Left renal cortex interstitium (tissue), 4 donors: ENCODE measurements at regions not wholly inside any gene's neighbourhood (a gene's known extent, or its start where the extent isn't known, plus 50 kb on each side); places are given as distances from the start of the nearest gene placed in this dataset.
"Not testable (repeated sequence)": the region's sequence is repeated elsewhere in the genome, so short reads cannot be mapped to it uniquely, and the experiment has no call there.

Experiments used
- DNase-seq, 4 donors: peaks; one replicate each; pipeline ENCODE4 v3.0.0-alpha.2; 2013; ENCODE audit warnings: low read depth in 4 of 4, low spot score in 2 of 4, missing footprints in 1 of 4

- no peak for DNase-seq
These were observed 152.4 kb upstream of the PRICKLE1 start for GRCh38 chr12:42741771-42742510.

- DNase-seq = no peak
These were observed 151.5 kb upstream of the PRICKLE1 start for GRCh38 chr12:42741091-42741490.

GRCh38 chr12:42737398-42737797, 147.9 kb upstream of the PRICKLE1 start:
- no peak for DNase-seq

GRCh38 chr12:42735861-42736361, 146.4 kb upstream of the PRICKLE1 start:
- no peak for DNase-seq

- DNase-seq = no peak
These were observed 144.4 kb upstream of the PRICKLE1 start for GRCh38 chr12:42733911-42734310.

- DNase-seq = no peak
These were observed 143.4 kb upstream of the PRICKLE1 start for GRCh38 chr12:42732908-42733411.

GRCh38 chr12:42730291-42730690, 140.7 kb upstream of the PRICKLE1 start:
- DNase-seq = no peak

- no peak for DNase-seq
These were observed 140.0 kb upstream of the PRICKLE1 start for GRCh38 chr12:42729535-42729900.

GRCh38 chr12:42728770-42729534, 139.4 kb upstream of the PRICKLE1 start:
- DNase-seq = no peak

- DNase-seq = no peak
These were observed 138.7 kb upstream of the PRICKLE1 start for GRCh38 chr12:42728287-42728686.

- no peak for DNase-seq
These were observed 136.3 kb upstream of the PRICKLE1 start for GRCh38 chr12:42725809-42726208.

GRCh38 chr12:42716491-42716891, 126.9 kb upstream of the PRICKLE1 start:
- no peak for DNase-seq

- not testable (repeated sequence) for DNase-seq
These were observed 124.0 kb upstream of the PRICKLE1 start for GRCh38 chr12:42713566-42713965.

- not testable (repeated sequence) for DNase-seq
These were observed 118.8 kb upstream of the PRICKLE1 start for GRCh38 chr12:42708374-42708773.

- DNase-seq = no peak
These were observed 118.0 kb upstream of the PRICKLE1 start for GRCh38 chr12:42707312-42708226.

- no peak for DNase-seq
These were observed 116.8 kb upstream of the PRICKLE1 start for GRCh38 chr12:42706321-42706720.

- DNase-seq = peak in 2 of 4 donors; percentile 18 to 29
These were observed 116.3 kb upstream of the PRICKLE1 start for GRCh38 chr12:42705863-42706262.

GRCh38 chr12:42704810-42705401, 115.4 kb upstream of the PRICKLE1 start:
- no peak for DNase-seq

- DNase-seq = no peak
These were observed 114.8 kb upstream of the PRICKLE1 start for GRCh38 chr12:42704340-42704739.

GRCh38 chr12:42701084-42701483, 111.5 kb upstream of the PRICKLE1 start:
- no peak for DNase-seq
